ENCODE measurements at regions not wholly inside any gene's neighbourhood (a gene's known extent, or its start where the extent isn't known, plus 50 kb on each side); places are given as distances from the start of the nearest gene placed in this dataset.

- TF ChIP-seq NRF1 (IDR thresholded peaks at IDR 0.05; ENCODE audit: low read depth, low read length) (no peak), POLR2AphosphoS5 (IDR thresholded peaks at IDR 0.05; ENCODE audit: low read depth, low read length) (no peak), CTCF (IDR thresholded peaks at IDR 0.05) (no peak), EZH2phosphoT487 (IDR thresholded peaks at IDR 0.05; ENCODE audit: borderline replicate concordance, low read depth) (no peak), TEAD4 (IDR thresholded peaks at IDR 0.05; ENCODE audit: borderline replicate concordance, insufficient read depth) (no peak), ZBTB33 (IDR thresholded peaks at IDR 0.05; ENCODE audit: borderline replicate concordance, low read depth) (no peak), RAD21 (IDR thresholded peaks at IDR 0.05; ENCODE audit: low read length) (no peak)
- TF ChIP-seq, protein P1, sequence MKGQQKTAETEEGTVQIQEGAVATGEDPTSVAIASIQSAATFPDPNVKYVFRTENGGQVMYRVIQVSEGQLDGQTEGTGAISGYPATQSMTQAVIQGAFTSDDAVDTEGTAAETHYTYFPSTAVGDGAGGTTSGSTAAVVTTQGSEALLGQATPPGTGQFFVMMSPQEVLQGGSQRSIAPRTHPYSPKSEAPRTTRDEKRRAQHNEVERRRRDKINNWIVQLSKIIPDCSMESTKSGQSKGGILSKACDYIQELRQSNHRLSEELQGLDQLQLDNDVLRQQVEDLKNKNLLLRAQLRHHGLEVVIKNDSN (IDR thresholded peaks at IDR 0.05; ENCODE audit: borderline replicate concordance, low read depth): no peak
These were observed 574.1 kb downstream of the LMO7 start for GRCh38 chr13:76210262-76210661.
